CD4-positive, alpha-beta T cell treated with Interleukin-2 at 100 ng/mL for 4 hours (primary cell): ENCODE measurements at regions not wholly inside any gene's neighbourhood (a gene's known extent, or its start where the extent isn't known, plus 50 kb on each side); places are given as distances from the start of the nearest gene placed in this dataset.

ENCODE experiments used
- DNase-seq: peaks from one replicate; pipeline ENCODE4 v3.0.0-alpha.2; 2020; ENCODE audit warnings: low spot score

DNA sequence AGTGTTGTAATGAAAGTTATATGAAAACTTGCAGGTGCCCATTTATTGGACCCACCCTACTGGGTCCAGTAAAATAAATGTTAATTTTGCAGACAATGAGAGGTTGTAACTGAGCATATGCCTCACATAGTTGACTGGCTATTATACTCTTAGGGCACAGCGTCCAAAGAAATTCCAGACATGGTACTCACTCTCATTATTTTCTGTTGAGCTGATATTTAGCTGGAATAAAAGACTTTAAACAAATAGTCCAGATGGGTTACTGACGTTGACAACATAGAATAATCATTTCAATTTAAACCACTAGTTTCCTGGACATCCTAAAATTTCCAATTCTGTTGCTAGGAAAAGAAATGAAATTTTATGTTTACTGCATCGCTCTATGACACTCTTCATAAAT, 174.5 kb downstream of the ZNF365 start:
- no peak for DNase-seq

DNA sequence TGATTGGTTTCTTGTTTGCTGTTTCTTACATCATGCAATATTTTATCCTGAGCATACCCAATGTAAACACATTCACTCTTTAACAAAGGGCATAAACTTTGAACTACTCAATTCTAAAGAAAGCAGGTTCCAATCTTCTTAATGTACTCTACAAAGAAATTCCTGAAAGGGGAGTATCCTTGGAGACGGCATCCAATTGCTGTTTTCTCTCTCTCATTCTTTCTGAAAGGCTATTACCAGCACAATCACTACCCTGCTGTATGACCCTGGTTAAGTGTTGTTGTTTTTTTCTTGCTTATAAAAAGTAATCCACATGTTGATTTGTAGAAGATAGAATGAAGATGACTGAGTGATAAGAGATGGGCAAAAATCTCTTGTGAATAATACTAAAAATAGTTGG, 176.0 kb downstream of the ZNF365 start:
- no peak for DNase-seq

DNA sequence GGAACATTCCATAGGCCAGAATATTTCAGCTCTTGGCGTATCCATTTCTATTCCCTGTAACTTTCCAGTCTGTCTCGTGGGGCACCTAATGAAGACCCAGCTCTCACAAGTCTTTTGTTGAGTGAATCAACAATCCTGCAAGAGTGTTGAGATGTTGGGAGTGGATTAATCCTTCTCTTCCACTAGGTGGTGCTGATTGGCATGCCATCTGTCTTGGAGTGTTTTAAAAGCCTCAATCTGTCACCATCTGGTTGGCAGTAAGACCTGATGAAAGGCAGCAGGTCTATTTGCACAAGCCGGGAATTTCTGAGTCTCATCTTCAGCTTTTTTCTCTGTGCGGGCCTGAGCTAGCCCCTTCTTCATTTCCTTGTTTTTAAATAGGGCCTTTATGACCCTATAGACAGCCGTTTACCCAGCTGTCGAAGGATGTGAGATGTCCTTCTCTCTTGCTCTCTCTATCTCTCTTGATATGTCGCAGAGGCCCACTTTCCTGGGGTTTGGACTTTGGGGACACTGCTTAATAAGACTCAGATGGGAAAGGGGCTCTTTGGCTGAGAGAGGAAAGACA, 180.5 kb downstream of the ZNF365 start:
- DNase-seq, result peak; percentile 38

DNA sequence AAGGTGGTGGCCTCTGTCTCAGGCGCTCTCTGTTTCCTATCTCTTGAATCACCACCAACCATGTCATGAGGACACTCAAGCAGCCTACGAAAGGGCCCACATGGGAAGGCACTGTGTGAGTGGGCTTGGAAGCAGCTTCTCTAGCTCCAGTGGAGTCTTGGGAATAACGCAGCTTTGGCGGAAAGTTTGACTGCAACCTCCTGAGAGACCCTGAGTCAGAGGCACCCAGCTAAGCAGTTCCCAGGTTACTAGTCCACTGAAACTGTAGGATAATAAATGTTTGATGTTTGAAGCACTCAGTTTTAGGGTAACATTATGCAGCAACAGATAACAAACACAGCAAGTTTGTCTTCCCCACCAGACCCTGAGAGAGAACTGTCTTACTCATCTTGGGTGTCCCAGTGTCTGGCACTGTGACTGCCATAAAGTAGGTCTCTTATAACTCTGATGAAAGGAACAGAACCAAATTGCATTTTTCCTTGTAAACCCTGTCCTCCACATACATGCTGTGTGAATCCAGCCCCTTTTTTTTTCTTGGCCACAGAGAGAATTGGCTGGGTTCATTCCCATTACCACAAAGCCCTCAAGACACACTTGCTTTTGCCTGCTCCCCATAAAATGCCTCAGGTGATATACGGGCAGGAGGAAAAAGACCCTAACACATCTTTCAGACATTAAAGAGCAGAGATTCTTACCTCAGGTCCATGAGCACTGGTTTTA, 185.5 kb downstream of the ZNF365 start:
- no peak for DNase-seq

DNA sequence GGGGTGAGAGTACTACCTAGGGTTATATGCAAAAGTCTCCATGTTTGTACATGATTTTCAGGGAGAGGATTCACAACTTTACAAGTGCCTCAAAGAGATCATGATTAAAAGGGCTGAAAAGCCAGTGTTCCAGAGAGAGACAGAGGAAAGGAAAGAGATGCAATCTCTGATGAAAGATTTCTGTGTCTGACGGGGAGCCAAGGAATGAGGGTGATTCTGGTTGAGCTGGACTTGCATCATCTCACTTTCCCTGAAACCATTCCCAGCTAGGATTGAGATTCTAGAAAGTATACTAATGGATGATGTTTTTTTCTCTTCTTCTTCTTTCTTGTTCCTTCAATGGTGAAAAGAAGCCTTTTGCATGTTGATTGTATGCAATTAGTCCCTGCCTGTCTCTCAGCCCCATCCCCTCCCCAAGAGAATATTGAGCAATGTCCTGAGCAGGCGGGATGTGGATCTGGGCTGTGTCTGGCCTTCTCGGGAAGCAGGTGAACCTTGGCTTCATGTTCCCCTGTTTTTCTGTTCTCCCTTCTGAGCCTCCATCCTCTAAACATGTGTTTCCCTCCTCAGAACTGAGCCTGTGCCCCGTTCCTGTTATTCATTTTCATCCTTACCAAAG, 186.1 kb downstream of the ZNF365 start:
- DNase-seq, result no peak

DNA sequence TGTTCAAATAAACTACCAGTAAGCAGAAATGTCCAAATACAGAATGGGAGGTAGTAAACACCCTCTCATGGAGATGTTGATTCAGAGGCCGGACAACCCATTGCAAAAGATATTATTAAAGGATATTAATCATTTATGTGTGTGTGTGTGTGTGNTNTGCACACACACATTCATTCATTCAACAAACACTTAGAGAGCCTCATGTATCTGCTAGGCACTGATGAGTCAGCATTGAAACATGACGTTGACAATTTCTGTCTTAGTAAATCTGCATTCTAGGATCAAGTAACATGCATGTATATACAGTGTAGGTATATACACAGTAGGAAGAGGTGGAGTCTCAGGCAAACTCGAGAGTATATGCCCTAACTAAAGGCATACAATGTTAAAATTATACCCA, 187.0 kb downstream of the ZNF365 start:
- no peak for DNase-seq

DNA sequence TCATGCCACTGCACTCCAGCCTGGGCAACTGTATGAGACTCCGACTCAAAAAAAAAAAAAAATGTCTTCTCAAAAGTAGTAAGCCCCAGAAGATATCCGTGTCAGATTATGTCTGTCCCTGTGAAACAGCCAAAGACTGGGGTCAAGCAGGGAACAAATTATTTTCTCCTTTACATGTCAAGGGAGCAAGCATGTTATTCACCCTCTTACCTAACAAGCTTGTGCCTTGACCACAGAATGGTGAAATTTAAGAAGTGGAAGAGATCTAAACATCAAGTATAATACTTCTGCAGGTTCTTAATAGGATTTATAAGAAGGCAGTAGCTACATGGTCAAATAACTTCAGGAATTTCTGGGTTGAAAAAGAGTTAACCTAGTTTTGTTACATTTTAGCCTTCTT, 187.9 kb downstream of the ZNF365 start:
- no peak for DNase-seq

DNA sequence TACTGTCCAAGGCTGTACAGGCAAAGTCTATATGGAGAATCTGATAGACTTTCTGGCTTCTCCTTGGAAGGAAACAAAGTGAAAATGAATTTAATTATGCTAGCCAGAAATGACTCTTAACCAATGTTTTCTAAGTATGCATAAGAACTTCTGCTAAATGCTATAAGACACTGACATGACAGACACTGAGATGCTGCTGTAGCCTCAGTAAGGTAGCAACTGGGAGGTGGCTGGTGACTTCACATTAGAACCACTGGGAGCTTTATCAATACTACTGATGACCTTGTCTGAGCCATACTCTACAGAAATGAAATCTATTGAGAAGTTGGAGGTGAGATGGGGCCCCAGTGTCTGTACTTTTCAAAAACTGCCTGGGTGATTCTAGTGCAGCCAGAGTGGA, 188.6 kb downstream of the ZNF365 start:
- DNase-seq, result no peak

DNA sequence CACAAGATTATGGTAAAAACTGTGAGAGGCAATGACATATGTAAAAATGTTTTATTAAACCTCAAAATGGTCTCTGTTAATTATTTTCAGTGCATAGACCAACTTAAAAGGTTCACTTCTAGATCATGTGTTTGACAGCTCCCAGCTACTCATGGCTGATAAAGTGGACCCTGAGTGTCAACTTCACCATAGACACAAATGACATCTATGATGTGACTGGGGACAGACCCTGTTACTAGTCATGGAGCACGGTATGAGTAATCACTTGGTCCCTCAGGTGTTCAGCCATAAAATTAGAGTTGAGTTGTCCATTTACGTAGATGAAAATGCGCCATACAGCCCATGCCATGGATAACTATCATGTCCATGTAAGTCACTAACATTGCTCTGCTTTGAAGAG, 199.8 kb downstream of the ZNF365 start:
- DNase-seq, result no peak

DNA sequence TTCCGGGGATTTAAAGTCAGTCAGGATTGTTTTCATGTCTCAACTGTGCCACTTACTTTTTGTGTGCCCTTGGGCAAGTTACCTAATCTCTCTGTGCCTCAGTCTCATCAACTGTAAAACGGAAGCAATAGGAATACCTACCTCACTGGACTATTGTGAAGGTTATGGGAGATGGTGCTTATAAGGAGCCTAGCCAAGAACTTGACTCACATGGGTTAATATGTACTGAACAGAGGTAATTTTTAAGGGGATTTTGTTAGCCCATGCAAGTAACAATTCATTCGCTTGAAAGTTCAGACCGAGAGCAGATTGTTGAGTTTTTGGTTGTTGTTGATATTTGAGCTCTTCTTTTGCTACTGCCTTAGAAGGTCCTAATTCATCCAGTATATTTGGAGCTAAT, 202.9 kb downstream of the ZNF365 start:
- no peak for DNase-seq

DNA sequence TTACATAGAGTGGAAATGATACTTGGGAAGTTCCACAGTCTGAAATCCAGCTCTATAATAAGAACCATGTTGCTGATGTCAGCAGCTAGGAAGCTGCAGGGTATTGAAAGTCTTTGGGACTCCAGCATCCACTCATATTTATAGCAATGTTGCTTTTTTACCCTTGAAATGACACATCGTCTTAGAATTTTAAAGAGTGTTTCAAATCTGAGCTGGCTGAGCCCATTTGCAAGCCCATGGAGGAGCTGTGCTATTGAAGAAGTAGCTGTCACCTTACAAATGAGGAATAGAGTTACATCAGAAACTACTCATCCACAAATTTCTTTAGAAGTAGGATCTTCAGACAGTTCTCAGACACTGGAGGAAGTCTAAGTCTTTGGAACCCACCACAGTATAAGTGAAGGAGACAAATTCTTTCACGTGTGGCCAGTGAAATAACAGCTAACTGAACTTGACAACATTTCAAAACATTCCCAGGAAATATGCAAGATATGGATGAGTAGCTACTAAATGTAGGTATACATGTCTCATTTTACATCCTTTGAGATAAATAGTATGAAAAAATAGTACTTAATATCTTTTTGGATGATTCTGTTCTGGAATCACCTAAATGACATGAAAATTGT, 203.6 kb downstream of the ZNF365 start:
- no peak for DNase-seq

DNA sequence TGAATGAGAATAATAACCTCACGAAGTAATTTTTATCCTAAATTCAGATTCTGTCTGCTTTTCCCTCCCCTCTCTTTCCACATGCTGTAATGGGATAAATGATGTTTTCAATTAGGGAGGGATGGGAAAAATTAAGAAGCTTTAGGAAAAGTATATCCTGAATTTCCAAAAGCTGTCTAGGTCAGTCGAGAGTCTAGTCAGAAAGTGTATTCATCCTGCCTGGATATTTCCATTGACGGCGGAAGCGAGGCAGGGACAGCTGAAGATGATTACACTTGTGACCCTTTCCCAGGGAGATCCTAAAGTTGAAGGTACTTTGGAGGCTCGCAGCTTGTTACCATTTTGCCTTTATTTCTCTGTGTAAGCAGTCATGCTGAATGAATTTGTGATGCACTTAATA, 204.1 kb downstream of the ZNF365 start:
- DNase-seq, result no peak

DNA sequence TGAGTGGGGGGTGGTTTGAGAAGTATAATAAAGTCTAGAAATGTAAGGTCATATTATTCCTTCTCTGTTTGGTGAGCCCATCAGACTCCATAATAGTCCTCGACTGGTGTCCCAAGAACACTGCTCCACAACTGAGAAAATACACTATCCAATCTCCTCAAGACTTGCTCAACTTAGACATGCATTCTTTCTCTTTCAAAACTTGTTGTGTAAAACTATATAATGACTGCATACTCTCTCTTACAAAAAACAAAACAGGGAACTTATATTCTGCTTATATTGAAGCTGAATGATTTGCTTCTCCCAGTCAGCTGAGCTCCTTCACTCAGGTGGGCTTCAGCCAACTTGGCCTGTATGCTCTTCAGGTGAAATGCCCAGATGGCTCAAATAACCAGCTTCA, 204.7 kb downstream of the ZNF365 start:
- DNase-seq, result no peak

DNA sequence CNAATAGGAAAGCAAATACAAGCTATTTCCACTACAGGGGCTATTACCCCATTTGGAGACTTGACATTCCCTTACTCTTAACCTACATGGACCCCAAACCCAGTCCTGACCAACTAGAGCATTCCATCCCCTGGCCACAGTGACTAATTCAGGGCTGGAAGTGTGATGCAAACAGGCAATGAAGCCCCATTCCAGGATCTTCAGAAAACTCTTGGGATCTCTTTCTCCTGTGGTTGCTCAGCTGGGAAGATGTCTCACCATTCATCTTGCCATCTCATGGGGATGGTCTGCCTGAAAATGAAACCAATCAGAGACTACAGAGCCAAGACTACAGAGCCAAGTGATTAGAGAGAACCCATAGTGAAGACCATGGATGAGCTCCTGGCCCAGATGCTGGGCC, 206.2 kb downstream of the ZNF365 start:
- DNase-seq, result no peak

DNA sequence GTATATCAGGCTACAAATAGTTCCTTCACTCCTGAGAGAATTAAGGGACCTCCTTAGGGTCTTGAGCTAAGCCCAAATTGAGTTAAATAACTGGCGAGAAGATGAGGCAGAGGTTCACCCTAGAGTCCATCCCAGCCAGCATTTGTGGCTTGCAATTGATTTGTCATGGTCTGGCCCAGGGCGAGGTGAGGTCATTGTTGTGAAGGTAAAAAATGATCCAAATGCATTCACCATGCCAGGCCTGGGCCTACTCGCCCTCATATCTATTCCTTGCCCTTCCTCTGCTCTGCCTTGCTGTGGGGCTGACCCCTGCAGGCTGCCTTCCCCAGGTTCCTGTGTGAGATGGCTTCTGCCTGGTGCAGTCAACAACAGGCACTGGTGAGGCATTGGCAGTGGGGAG, 207.2 kb downstream of the ZNF365 start:
- DNase-seq, result no peak

DNA sequence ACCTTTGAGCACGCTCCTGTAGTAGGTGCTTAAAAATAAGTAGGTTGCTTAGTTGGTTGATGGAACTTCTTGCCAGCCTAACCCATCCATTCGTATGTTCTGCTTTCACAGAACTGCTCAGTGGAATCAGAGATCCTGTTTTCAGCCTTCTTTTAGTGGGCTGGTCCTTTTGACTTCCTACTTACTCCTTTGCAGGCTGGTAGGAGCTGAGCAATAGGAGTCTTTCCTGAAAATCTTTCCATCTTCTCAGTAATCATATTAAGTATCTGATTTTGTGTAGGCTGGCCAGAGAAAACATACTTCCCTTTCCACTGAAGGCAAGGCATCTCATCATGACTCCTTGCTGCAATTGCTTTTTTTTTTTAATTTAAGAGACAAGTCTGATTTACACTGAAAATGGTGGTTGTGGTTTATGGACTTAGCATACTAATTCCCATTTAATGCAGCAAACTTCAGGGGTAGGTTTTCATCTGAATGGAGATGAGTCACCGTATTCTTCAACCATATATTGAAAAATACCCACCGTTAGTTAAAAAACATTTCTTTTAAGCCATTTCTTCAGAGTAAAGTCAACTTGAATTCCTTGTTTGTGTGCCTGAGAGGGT, 208.0 kb downstream of the ZNF365 start:
- no peak for DNase-seq

DNA sequence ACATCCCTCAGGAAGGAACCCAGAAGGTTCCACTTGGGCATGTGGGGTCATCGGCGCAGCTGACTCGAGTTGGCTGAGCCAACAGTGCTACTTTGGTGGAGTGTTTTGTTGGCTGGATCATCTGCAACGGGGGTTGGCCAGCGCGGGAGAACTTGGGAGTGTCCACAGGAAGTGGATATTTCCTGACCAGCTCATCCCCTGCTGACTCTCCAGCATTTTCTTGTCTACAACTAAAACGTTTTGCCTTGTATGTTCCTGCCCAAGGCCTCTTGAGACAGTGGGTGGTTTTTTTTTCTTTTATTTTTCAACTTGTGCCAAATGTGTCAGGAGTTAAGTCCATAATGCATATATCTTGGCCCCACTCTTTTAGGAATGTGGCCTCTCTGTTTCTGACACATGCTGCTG, 208.6 kb downstream of the ZNF365 start:
- DNase-seq, result no peak

DNA sequence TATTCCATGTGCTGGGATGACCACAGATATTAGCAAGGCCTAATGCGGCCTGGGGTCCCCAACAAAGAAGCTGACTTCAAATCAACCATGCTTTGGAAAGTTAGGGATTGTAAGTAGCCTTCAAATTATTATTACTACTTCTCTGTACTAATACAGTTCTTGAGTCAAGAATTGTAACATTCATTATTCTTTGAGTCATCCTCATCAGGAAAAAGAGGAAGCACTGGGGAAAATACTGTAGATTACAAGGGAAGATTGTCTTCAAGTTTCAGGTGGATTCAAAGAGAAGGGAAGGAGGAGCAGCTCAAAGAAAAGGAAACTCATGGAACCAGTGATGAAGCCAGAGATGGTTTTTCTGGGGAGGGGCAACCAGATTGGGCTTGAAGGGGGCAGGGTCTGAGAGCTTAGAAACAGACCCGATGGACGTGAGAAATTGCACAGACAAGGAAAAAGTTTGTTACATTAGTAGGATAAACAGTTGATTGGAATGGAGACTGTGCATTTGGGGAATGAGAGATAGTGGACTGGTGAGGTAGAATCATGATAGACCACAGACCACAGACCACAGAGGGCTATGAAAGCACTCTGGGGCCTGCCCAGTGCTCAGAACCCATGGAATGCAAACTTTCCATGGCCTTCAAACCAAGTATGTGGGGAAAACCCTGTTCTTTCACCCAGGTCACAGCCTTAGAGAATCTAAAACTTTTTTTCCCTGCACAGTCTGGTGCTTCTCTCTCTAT, 209.9 kb downstream of the ZNF365 start:
- no peak for DNase-seq

DNA sequence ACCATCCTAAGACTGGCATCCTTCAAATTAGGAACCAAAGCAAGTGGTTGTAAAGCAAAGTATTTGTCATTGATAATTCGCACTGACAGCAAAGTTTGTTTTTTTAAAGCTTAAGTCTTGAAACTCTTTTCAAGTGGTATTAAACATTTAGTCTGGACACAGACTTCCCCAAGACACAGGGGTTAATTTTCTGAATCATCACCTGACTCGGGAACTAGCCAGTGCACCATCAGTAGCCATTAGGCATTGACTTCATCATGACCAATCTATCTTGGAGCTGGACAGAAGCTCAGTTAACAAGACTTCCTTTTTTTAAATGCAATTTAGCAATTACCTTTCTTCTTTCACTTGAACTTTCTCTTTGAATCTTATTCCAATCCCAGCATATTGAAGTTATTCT, 210.6 kb downstream of the ZNF365 start:
- no peak for DNase-seq

DNA sequence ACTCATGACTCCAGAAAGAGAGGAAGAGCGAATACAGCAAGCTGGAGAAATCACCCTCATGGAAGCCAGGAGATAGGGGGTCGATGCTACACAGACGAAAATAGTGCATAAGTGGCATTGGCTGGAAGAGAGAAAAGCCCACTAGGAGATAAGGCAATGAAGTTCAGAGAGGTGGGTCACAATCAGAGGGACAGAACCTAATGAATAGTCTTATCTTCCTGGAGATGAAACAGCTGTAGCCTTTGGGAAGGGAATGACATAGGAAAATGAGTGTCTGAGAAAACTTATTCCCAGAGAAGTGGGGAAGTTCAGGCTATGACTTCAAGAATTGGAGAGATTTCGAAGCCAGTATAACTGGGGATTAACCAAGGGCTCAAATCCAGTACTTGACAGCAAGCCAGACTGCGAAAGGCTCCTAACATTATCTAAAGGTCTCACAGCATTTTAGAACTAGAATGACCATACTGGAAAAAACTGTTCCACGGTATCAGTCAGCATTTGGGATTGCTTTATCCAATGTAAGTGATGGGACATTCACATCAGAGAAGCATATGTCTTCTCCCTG, 211.1 kb downstream of the ZNF365 start:
- no peak for DNase-seq

DNA sequence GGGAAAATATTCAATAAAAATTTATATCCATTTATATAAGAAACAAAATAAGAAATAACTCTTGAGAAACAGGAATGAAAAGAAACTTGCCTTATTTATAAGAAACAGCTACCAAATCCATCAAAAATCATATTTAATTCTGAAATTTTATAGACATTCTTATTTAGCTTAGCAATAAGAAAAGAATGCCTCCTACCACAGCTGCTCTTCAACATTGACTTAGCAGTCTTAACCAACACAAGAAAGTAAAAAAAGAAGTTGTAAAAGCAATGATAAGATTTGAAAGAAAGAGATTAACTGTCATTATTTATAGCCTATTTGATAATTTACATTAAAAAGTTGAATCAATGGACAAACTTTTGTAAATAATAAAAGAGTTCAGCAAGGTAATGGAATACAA, 212.8 kb downstream of the ZNF365 start:
- no peak for DNase-seq

DNA sequence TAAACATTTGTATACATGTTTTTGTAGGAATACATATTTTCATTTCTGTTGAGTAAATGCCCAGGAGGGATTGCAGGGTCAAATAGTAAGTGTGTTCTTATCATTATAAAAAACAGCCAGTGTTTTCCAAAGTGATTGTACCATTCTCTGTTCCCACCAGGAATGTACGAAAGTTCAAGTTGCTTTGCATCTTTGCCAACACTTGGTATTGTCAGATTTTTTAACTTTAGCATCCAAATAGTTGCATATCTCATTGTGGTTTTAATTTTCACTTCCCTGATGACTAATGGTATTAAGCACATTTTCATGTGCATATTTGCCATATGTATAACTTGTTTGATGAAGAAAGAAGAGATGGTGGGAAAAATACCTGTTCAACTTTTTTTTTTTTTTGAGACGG, 213.9 kb downstream of the ZNF365 start:
- no peak for DNase-seq
